ENCODE measurements at regions not wholly inside any gene's neighbourhood (a gene's known extent, or its start where the extent isn't known, plus 50 kb on each side); places are given as distances from the start of the nearest gene placed in this dataset.

DNA sequence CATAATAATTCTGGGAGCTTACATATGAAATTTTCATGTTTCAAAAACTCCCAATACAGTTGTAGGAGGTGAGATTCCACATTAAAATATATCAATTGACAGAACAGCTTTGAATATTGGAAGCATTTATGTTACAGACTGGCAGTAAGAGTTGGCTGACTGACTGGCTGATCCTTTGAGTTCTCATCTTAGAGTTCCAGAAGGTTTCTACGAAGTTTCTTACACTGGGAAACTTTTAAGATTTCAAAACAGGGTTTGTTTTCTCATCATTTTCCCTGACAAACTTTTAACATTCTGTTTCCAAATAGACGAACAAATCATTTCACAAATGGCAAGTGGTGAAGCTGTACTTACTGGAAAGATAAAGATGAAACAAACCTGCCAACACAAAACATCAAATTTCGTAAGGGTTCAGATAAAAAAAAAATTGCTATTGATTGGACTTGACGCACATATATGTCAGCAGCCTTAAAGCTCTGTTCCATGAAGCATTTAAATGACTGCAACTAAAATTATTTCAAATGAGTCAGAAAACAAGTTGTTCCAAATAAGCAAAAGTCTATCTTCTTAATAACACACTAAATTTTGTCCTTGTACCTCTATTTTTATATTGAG is 243.5 kb downstream of the SUCLA2 start:
- TF ChIP-seq, protein P1, sequence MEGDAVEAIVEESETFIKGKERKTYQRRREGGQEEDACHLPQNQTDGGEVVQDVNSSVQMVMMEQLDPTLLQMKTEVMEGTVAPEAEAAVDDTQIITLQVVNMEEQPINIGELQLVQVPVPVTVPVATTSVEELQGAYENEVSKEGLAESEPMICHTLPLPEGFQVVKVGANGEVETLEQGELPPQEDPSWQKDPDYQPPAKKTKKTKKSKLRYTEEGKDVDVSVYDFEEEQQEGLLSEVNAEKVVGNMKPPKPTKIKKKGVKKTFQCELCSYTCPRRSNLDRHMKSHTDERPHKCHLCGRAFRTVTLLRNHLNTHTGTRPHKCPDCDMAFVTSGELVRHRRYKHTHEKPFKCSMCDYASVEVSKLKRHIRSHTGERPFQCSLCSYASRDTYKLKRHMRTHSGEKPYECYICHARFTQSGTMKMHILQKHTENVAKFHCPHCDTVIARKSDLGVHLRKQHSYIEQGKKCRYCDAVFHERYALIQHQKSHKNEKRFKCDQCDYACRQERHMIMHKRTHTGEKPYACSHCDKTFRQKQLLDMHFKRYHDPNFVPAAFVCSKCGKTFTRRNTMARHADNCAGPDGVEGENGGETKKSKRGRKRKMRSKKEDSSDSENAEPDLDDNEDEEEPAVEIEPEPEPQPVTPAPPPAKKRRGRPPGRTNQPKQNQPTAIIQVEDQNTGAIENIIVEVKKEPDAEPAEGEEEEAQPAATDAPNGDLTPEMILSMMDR (IDR thresholded peaks at IDR 0.05): no peak
- TF ChIP-seq POLR2A (IDR thresholded peaks at IDR 0.05) (no peak), EP300 (IDR thresholded peaks at IDR 0.05) (no peak), POLR2AphosphoS5 (IDR thresholded peaks at IDR 0.05) (no peak)

Measured in sigmoid colon (tissue), 4 donors.